Neural cell (in vitro differentiated cells): ENCODE measurements at regions not wholly inside any gene's neighbourhood (a gene's known extent, or its start where the extent isn't known, plus 50 kb on each side); places are given as distances from the start of the nearest gene placed in this dataset.

Experiments used
- H2AFZ ChIP-seq: fragments of 200-600, 300-800 bp; sonication (generic), shearing (Covaris generic); 2 replicates; pipeline ENCODE4 v1.6.0; 2014; ENCODE audit warnings: low read depth, mild to moderate bottlenecking, antibody characterized with exemption, low read length, moderate library complexity
- H3F3A ChIP-seq: fragments of 200-600 bp; shearing (Covaris generic); 2 replicates; pipeline ENCODE4 v1.6.1; 2016; ENCODE audit warnings: mild to moderate bottlenecking, moderate library complexity, mixed read lengths, antibody characterized with exemption, low read length; ENCODE audit not compliant: insufficient read depth, poor library complexity, severe bottlenecking
- H3K27ac ChIP-seq: fragments of 200-600, 300-800 bp; sonication (generic), shearing (Covaris generic); 2 replicates; pipeline ENCODE4 v1.5.1; 2014; ENCODE audit warnings: mild to moderate bottlenecking, low read length, moderate library complexity
- H3K27me3 ChIP-seq: fragments of 300-800, 200-600 bp; sonication (generic), shearing (Covaris generic); 2 replicates; pipeline ENCODE4 v1.6.0; 2014; ENCODE audit warnings: mild to moderate bottlenecking, low read depth, low read length, moderate library complexity; ENCODE audit not compliant: insufficient read depth
- H3K36me3 ChIP-seq: fragments of 300-800, 200-600 bp; sonication (generic), shearing (Covaris generic); 2 replicates; pipeline ENCODE4 v1.5.1; 2014; ENCODE audit warnings: mild to moderate bottlenecking, antibody characterized with exemption, low read length, moderate library complexity; ENCODE audit not compliant: insufficient read depth
- H3K4me2 ChIP-seq: fragments of 300-800, 200-600 bp; sonication (generic), shearing (Covaris generic); 2 replicates; pipeline ENCODE4 v1.6.0; 2014; ENCODE audit warnings: mild to moderate bottlenecking, low read length
- H3K4me3 ChIP-seq: fragments of 300-800, 200-600 bp; sonication (generic), shearing (Covaris generic); 2 replicates; pipeline ENCODE4 v1.5.1; 2014; ENCODE audit warnings: mild to moderate bottlenecking, low read length, moderate library complexity
- H3K79me2 ChIP-seq: fragments of 200-600 bp; shearing (Covaris generic); replicated peaks from 2 replicates; pipeline ENCODE4 v1.6.0; 2014; ENCODE audit warnings: mild to moderate bottlenecking, low read length, moderate library complexity; ENCODE audit not compliant: insufficient read depth
- H3K9ac ChIP-seq: fragments of 300-800, 200-600 bp; sonication (generic), shearing (Covaris generic); 2 replicates; pipeline ENCODE4 v1.6.1; 2016; ENCODE audit warnings: mild to moderate bottlenecking, low read length, mixed read lengths
- H3K9me2 ChIP-seq: fragments of 200-600 bp; shearing (Covaris generic); 2 replicates; pipeline ENCODE4 v1.6.1; 2016; ENCODE audit warnings: mild to moderate bottlenecking, low read length, mixed read lengths; ENCODE audit not compliant: insufficient read depth
- H3K9me3 ChIP-seq: fragments of 200-600, 300-800 bp; sonication (generic), shearing (Covaris generic); 2 replicates; pipeline ENCODE4 v1.6.1; 2016; ENCODE audit warnings: mild to moderate bottlenecking, mixed run types, low read length, moderate library complexity, mixed read lengths
- H4K20me1 ChIP-seq: fragments of 200-600 bp; shearing (Covaris generic); 2 replicates; pipeline ENCODE4 v1.6.1; 2016; ENCODE audit warnings: mild to moderate bottlenecking, mixed run types; ENCODE audit not compliant: insufficient read depth
- CTCF ChIP-seq: fragments of 450-650 bp; IDR thresholded peaks from 2 replicates; pipeline ENCODE4 v1.5.1; 2014; ENCODE audit warnings: antibody characterized with exemption, mild to moderate bottlenecking, moderate library complexity; ENCODE audit not compliant: poor library complexity, severe bottlenecking
- EP300 ChIP-seq: fragments of 450-650 bp; conservative IDR thresholded peaks from 2 replicates; pipeline ENCODE4 v1.6.1; 2014; ENCODE audit warnings: antibody characterized with exemption, mild to moderate bottlenecking, moderate library complexity; ENCODE audit not compliant: poor library complexity, severe bottlenecking
- EZH2 ChIP-seq: fragments of 200-600, 300-800 bp; shearing (Covaris generic), sonication (generic); IDR thresholded peaks from 2 replicates; pipeline ENCODE4 v1.6.1; 2014; ENCODE audit warnings: antibody characterized with exemption, low read length, borderline replicate concordance, mild to moderate bottlenecking; ENCODE audit not compliant: insufficient read depth, poor library complexity, severe bottlenecking
- MXI1 ChIP-seq: fragments of 450-650 bp; conservative IDR thresholded peaks from 2 replicates; pipeline ENCODE4 v1.6.1; 2014; ENCODE audit warnings: antibody characterized with exemption, mild to moderate bottlenecking; ENCODE audit not compliant: poor library complexity, severe bottlenecking
- POLR2AphosphoS5 ChIP-seq: IDR thresholded peaks from 2 replicates; pipeline ENCODE4 v1.6.1; 2012
- RAD21 ChIP-seq: fragments of 450-650 bp; conservative IDR thresholded peaks from 2 replicates; pipeline ENCODE4 v1.6.1; 2014; ENCODE audit warnings: antibody characterized with exemption, mild to moderate bottlenecking, moderate library complexity
- REST ChIP-seq: IDR thresholded peaks from 2 replicates; pipeline ENCODE4 v1.6.1; 2012; ENCODE audit warnings: borderline replicate concordance
- SMC3 ChIP-seq: fragments of 450-650 bp; conservative IDR thresholded peaks from 2 replicates; pipeline ENCODE4 v1.6.1; 2014; ENCODE audit warnings: antibody characterized with exemption, mild to moderate bottlenecking, moderate library complexity; ENCODE audit not compliant: poor library complexity
- TAF1 ChIP-seq: IDR thresholded peaks from 2 replicates; pipeline ENCODE4 v1.6.1; 2012; ENCODE audit warnings: low read depth

DNA sequence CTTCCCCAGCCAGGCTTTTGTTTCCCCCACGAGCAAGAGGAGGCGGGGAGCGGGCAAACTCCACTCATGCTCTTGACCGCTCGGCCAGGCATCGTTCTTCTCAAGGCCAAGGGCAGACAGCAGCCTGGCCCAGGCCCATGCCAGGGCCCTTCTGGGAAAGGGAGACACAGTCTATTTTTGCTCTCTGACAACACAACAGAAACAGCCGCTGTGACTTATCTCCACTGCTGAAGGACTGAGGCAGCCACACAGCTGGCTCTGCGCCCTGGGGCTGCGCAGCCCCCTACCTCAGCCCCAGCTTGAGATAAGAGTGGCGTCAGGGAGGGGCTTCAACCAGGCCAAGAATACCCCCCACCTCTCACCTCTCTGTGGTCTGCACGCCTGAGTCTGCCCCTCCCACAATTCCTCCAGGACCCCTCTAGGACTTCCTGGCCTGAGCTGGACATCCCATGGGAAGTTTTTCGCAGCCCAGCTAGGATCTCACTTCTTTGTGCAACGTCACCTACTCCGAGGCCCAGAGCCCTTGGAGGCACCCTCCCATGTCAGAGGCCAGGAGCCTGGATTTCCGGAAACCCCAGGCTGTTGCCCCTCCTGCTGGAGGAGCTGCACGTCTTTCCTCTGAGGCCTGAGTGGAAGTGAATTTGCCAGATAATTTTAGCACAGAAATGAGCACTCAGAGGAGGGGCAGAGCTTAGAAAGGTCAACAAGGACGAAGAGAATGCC, 118.9 kb upstream of the OTOS start:
- H3K9ac ChIP-seq, result no peak overlapping the region

More for the DNA sequence above, 118.9 kb upstream of the OTOS start:
- Histone ChIP-seq H3K36me3 (no peaks in the 10 kb centered on the region), H3K4me3 (no peak overlapping the region), H3K9me2 (no peaks in the 10 kb centered on the region), H4K20me1 (no peaks in the 10 kb centered on the region), H3F3A (no peaks in the 10 kb centered on the region), H3K9me3 (no peaks in the 10 kb centered on the region), H3K4me2 (no peak overlapping the region), H3K27ac (no peak overlapping the region), H2AFZ (no peak overlapping the region), H3K27me3 (no peaks in the 10 kb centered on the region), H3K79me2 (no peaks in the 10 kb centered on the region)
- no peak for TF ChIP-seq SMC3
- TF ChIP-seq EZH2, result no peak
- TF ChIP-seq MXI1, result no peak
- TF ChIP-seq EP300, result no peak
- no peak for TF ChIP-seq RAD21
- TF ChIP-seq POLR2AphosphoS5, result no peak
- TF ChIP-seq REST, result no peak
- no peak for TF ChIP-seq TAF1
- TF ChIP-seq CTCF, result no peak
